ENCODE measurements at regions not wholly inside any gene's neighbourhood (a gene's known extent, or its start where the extent isn't known, plus 50 kb on each side); places are given as distances from the start of the nearest gene placed in this dataset.

- no peak for TF ChIP-seq HDGF (IDR thresholded peaks at IDR 0.05; ENCODE audit: borderline replicate concordance)
- no peak for TF ChIP-seq CTBP1 (IDR thresholded peaks at IDR 0.05; ENCODE audit: borderline replicate concordance)
- TF ChIP-seq L3MBTL2 (conservative IDR thresholded peaks at IDR 0.05), result no peak
- TF ChIP-seq ZNF384 (IDR thresholded peaks at IDR 0.05), result no peak
- TF ChIP-seq LEF1 (IDR thresholded peaks at IDR 0.05; ENCODE audit: borderline replicate concordance), result no peak
- no peak for TF ChIP-seq SP1 (IDR thresholded peaks at IDR 0.05)
- TF ChIP-seq FOXA1 (IDR thresholded peaks at IDR 0.05), result no peak
- TF ChIP-seq PKNOX1 (IDR thresholded peaks at IDR 0.05), result no peak
- TF ChIP-seq ARNT (IDR thresholded peaks at IDR 0.05), result no peak
- no peak for TF ChIP-seq FOXM1 (IDR thresholded peaks at IDR 0.05; ENCODE audit: borderline replicate concordance)
- no peak for TF ChIP-seq SUZ12 (IDR thresholded peaks at IDR 0.05)
- TF ChIP-seq TARDBP (IDR thresholded peaks at IDR 0.05), result no peak
- no peak for TF ChIP-seq ELF4 (IDR thresholded peaks at IDR 0.05)
- no peak for TF ChIP-seq FOXK2 (IDR thresholded peaks at IDR 0.05)
- TF ChIP-seq BHLHE40 (IDR thresholded peaks at IDR 0.05; ENCODE audit: borderline replicate concordance), result no peak
- no peak for TF ChIP-seq NFRKB (IDR thresholded peaks at IDR 0.05)
- ChIA-PET CTCF (interaction anchor here (0.6 kb wide), 1 partner anchor 66 kb away, joined by 3 read pairs; no protein-coding TSS in a partner anchor), POLR2A (no interaction called here)
- no peak for DNase-seq (ENCODE audit: extremely low spot score)
Observed at GRCh38 chr5:103451261-103451660, 111.3 kb downstream of the NUDT12 start.

GRCh38 chr5:103450333-103451061, 112.1 kb downstream of the NUDT12 start:
- TF ChIP-seq ELF4 (IDR thresholded peaks at IDR 0.05), result no peak
- no peak for TF ChIP-seq BHLHE40 (IDR thresholded peaks at IDR 0.05; ENCODE audit: borderline replicate concordance)
- no peak for TF ChIP-seq TARDBP (IDR thresholded peaks at IDR 0.05)
- TF ChIP-seq FOXM1 (IDR thresholded peaks at IDR 0.05; ENCODE audit: borderline replicate concordance), result no peak
- TF ChIP-seq FOXK2 (IDR thresholded peaks at IDR 0.05), result no peak
- no peak for TF ChIP-seq SUZ12 (IDR thresholded peaks at IDR 0.05)
- no peak for TF ChIP-seq LEF1 (IDR thresholded peaks at IDR 0.05; ENCODE audit: borderline replicate concordance)
- no peak for TF ChIP-seq ARNT (IDR thresholded peaks at IDR 0.05)
- TF ChIP-seq NFRKB (IDR thresholded peaks at IDR 0.05), result no peak
- TF ChIP-seq PKNOX1 (IDR thresholded peaks at IDR 0.05), result no peak
- TF ChIP-seq L3MBTL2 (conservative IDR thresholded peaks at IDR 0.05), result no peak
- TF ChIP-seq FOXA1 (IDR thresholded peaks at IDR 0.05), result no peak
- TF ChIP-seq HDGF (IDR thresholded peaks at IDR 0.05; ENCODE audit: borderline replicate concordance), result no peak
- POLR2A ChIA-PET, result no interaction called here
- CTCF ChIA-PET, result interaction anchor here (0.6 kb wide), 1 partner anchor 65 kb away, joined by 3 read pairs; no protein-coding TSS in a partner anchor
- no peak for DNase-seq (ENCODE audit: extremely low spot score)

GRCh38 chr5:103446813-103447212, 115.8 kb downstream of the NUDT12 start:
- DNase-seq (ENCODE audit: extremely low spot score), result no peak
- CTCF ChIA-PET, result no interaction called here
- POLR2A ChIA-PET, result no interaction called here
- TF ChIP-seq ELF4 (IDR thresholded peaks at IDR 0.05) (no peak), ZNF384 (IDR thresholded peaks at IDR 0.05) (no peak), HDGF (IDR thresholded peaks at IDR 0.05; ENCODE audit: borderline replicate concordance) (no peak), SP1 (IDR thresholded peaks at IDR 0.05) (no peak), FOXM1 (IDR thresholded peaks at IDR 0.05; ENCODE audit: borderline replicate concordance) (no peak), FOXK2 (IDR thresholded peaks at IDR 0.05) (no peak), LEF1 (IDR thresholded peaks at IDR 0.05; ENCODE audit: borderline replicate concordance) (no peak), ARNT (IDR thresholded peaks at IDR 0.05) (no peak), NFRKB (IDR thresholded peaks at IDR 0.05) (no peak)

GRCh38 chr5:103445426-103446035, 117.1 kb downstream of the NUDT12 start:
- no peak for DNase-seq (ENCODE audit: extremely low spot score)
- CTCF ChIA-PET, result no interaction called here
- no peak for TF ChIP-seq FOXK2 (IDR thresholded peaks at IDR 0.05)
- TF ChIP-seq ARNT (IDR thresholded peaks at IDR 0.05), result no peak
- no peak for TF ChIP-seq FOXA1 (IDR thresholded peaks at IDR 0.05)
- no peak for TF ChIP-seq NFRKB (IDR thresholded peaks at IDR 0.05)
- TF ChIP-seq SP1 (IDR thresholded peaks at IDR 0.05), result no peak
- TF ChIP-seq CTBP1 (IDR thresholded peaks at IDR 0.05; ENCODE audit: borderline replicate concordance), result no peak
- no peak for TF ChIP-seq ZNF384 (IDR thresholded peaks at IDR 0.05)
- no peak for TF ChIP-seq TARDBP (IDR thresholded peaks at IDR 0.05)
- no peak for TF ChIP-seq LEF1 (IDR thresholded peaks at IDR 0.05; ENCODE audit: borderline replicate concordance)
- no peak for TF ChIP-seq HDGF (IDR thresholded peaks at IDR 0.05; ENCODE audit: borderline replicate concordance)
- TF ChIP-seq PKNOX1 (IDR thresholded peaks at IDR 0.05), result no peak
- TF ChIP-seq SUZ12 (IDR thresholded peaks at IDR 0.05), result no peak
- TF ChIP-seq L3MBTL2 (conservative IDR thresholded peaks at IDR 0.05), result no peak
- TF ChIP-seq FOXM1 (IDR thresholded peaks at IDR 0.05; ENCODE audit: borderline replicate concordance), result no peak
- TF ChIP-seq ELF4 (IDR thresholded peaks at IDR 0.05), result no peak
- TF ChIP-seq BHLHE40 (IDR thresholded peaks at IDR 0.05; ENCODE audit: borderline replicate concordance), result no peak
- POLR2A ChIA-PET, result no interaction called here

- POLR2A ChIA-PET, result no interaction called here
- no peak for DNase-seq (ENCODE audit: extremely low spot score)
- CTCF ChIA-PET, result no interaction called here
- TF ChIP-seq CTBP1 (IDR thresholded peaks at IDR 0.05; ENCODE audit: borderline replicate concordance), result no peak
- no peak for TF ChIP-seq HDGF (IDR thresholded peaks at IDR 0.05; ENCODE audit: borderline replicate concordance)
- no peak for TF ChIP-seq LEF1 (IDR thresholded peaks at IDR 0.05; ENCODE audit: borderline replicate concordance)
- no peak for TF ChIP-seq FOXM1 (IDR thresholded peaks at IDR 0.05; ENCODE audit: borderline replicate concordance)
- TF ChIP-seq NFRKB (IDR thresholded peaks at IDR 0.05), result no peak
- no peak for TF ChIP-seq ZNF384 (IDR thresholded peaks at IDR 0.05)
- TF ChIP-seq ARNT (IDR thresholded peaks at IDR 0.05), result no peak
- TF ChIP-seq L3MBTL2 (conservative IDR thresholded peaks at IDR 0.05), result no peak
- TF ChIP-seq ELF4 (IDR thresholded peaks at IDR 0.05), result no peak
- TF ChIP-seq BHLHE40 (IDR thresholded peaks at IDR 0.05; ENCODE audit: borderline replicate concordance), result no peak
- no peak for TF ChIP-seq TARDBP (IDR thresholded peaks at IDR 0.05)
- no peak for TF ChIP-seq SP1 (IDR thresholded peaks at IDR 0.05)
- TF ChIP-seq FOXA1 (IDR thresholded peaks at IDR 0.05), result no peak
- TF ChIP-seq SUZ12 (IDR thresholded peaks at IDR 0.05), result no peak
- TF ChIP-seq FOXK2 (IDR thresholded peaks at IDR 0.05), result no peak
Observed at GRCh38 chr5:103444333-103445038, 118.1 kb downstream of the NUDT12 start.
